ENCODE measurements at regions not wholly inside any gene's neighbourhood (a gene's known extent, or its start where the extent isn't known, plus 50 kb on each side); places are given as distances from the start of the nearest gene placed in this dataset.

DNA sequence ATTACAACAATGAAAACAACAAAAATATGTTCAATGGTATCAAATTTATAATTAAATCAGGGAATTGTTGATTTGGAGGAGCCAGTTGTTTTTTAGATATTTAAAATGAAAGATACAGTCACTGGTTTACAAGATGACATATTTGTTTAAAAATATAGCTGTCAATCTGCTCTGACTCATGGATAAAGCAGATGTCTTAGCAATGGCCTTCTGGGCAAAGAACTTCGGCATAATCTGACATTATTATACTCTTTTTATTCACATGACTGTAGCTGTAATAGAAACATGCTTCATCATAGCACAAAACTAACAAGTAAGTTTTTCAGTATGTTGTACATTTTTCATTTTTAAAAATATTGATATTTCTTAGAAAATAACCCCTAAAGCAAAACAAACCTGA lies 267.4 kb downstream of the CENPW start:
- no peak for DNase-seq (ENCODE audit: low read depth)

DNA sequence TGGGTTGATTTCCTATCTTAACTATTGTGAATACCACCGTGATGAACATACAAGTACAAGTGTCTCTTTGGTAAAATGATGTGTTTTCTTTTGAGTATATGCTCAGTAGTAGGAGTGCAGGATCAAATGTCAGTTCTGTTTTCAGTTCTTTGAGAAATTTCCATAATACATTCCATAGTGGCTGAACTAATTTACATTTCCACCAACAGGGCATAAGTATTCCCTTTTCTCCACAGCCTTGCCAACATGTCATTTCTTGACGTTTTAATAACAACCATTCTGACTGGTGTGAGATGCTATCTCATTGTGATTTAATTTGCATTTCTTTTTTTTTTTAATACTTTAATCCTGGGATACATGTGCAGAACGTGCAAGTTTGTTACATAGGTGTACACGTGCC lies 268.8 kb downstream of the CENPW start:
- DNase-seq (ENCODE audit: low read depth), result no peak

DNA sequence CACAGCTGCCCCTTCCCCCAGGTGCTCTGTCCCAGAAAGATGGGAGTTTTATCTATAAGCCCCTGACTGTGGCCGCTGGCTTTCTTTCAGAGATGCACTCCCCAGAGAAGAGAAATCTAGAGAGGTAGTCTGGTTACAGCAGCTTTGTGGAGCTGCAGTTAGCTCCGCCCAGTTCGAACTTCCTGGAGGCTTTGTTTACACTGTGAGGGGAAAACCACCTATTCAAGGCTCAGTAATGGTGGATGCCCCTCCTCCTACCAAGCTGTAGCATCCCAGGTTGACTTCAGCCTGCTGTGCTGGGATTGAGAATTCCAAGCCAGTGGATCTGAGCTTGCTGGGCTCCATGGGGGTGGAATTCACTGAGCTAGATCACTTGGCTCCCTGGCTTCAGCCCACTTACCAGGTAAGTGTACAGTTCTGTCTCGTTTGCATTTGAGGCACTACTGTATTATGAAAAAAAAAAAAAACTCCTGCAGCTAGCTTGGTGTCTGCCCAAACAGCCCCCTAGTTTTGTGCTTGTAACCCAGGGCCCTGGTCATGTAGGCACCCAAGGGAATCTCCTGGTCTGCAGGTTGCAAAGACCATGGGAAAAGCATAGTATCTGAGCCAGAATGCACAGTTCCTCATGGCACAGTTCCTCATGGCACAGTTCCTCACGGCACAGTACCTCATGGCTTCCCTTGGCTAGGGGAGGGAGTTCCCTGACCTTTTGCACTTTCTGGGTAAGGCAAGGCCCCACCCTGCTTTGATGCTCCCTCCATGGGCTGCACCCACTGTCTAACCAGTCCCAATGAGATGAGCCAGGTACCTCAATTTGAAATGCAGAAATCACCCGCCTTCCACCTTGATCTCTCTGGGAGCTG lies 275.0 kb downstream of the CENPW start:
- no peak for DNase-seq (ENCODE audit: low read depth)

DNA sequence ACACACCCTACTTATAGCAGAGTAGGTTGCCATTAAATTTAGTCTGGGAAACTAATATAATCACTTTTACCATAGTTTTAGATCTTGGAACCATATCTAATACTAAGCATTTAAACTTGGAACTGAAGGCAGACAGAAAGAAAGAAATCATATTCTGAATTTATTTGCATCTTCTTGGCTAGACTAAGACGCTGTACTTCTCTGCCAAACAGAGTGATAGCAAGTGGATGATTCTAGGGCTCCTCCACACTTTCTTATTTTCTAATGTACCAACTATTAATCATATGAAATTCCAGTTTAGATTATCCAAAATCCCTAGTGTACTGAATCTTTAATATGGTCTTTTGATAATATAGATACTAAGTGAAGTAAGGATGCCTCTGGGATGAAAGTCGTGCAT lies 277.0 kb downstream of the CENPW start:
- DNase-seq (ENCODE audit: low read depth), result no peak

DNA sequence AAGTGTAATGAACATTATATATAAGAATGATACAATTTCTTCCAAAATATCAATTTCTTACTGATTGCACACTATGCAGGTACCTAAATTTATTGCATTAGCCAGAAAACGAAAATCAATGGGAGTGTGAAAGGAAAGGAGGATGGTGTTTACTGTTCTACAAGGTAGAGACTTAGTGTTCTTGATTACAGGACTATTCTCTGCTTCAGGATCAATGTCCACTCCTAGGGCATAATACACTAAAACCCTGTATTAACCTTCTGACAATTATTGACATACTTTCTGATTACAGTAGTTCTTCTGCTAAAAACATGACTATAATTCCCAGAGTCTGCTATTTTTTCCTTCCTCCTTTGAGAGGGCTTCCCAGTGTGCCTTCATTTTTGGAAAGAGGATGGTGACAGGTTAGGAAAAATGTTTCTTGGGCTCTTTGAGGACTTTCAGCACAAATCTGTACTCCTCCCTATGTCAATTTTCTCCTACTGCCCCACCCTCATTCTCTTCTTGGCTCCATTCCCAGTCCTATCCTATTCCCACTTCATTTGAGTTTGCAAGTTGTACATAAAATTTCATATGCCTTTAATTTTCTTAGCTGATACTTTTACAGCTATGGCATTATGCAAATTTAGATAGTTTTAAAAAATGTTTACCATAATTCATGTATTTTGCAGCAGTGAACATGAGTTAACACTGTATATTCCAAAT lies 278.9 kb downstream of the CENPW start:
- DNase-seq (ENCODE audit: low read depth), result no peak

DNA sequence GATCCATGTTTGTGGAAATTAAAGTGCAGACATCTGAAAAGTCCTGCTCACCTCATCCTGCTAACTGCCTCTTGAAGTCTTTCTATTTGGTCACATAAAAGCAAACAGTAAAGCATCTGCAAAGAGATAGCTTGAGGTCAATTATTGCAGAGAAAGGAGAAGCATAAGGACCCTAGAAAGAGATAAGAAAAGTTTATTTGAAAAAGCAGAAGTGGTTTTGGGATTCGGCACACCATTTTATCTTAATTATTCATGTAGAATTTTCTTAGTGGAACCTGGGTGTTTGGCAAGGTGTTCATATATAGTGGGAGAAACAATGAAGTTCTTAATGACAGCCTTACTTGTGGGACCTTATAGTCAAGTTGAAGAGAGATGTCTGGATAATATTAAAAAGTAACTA lies 280.8 kb downstream of the CENPW start:
- no peak for DNase-seq (ENCODE audit: low read depth)

DNA sequence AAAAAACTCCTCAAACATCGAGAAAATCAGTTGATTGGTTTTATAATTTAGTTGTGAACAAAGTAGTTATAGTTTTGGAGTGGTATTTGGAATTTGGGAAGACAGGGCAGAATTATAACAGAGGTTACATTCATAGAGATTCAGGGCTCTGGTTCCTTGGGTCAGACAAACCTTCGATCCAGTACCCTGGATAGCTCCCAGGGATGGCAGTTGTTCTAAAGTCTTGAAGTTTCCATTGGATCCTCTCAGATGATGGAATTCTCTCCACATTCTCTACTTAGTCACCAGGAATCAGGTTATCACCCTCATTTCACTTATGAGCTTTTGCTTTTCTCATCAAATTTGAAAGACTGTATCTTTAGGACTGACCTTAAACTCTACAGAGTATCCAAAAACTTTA lies 285.1 kb downstream of the CENPW start:
- DNase-seq (ENCODE audit: low read depth), result no peak

DNA sequence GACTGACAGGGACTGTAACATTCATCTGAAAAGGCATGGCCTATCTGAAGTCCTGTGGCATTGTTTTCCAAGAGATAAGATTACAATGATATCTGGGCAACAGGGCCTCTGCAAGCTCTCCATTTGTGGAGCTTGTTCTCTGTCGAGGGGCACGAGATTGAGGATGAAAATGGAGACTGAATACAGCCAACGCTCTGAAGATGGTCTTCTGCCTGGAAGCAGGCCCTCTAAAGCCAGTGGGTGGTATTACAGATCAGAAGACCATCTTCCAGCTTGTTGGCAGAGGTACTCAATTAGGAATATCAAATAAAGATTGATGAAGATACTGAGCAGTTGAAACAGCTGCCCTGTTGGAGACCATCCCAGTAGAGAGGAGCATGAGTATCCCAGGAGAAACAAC lies 288.2 kb downstream of the CENPW start:
- DNase-seq (ENCODE audit: low read depth), result no peak

DNA sequence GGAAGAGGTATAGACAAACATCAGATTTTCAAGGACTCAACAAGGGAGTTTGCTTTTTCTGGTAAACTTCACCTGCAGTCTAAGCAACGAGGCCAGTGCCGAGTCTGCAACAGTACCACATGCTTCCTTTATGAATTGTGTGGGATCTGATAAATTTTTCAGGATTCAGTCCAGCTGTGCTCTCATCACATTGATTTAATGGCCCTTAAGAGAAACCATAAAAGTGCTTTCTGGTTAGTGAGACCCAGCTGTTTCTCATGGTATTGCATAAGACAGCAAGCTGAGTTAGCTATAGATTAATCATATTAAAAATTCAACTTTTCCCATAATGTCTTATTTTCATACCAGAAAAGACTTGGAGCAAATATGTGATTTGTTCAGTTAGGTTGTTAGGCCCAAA lies 291.4 kb downstream of the CENPW start:
- no peak for DNase-seq (ENCODE audit: low read depth)

DNA sequence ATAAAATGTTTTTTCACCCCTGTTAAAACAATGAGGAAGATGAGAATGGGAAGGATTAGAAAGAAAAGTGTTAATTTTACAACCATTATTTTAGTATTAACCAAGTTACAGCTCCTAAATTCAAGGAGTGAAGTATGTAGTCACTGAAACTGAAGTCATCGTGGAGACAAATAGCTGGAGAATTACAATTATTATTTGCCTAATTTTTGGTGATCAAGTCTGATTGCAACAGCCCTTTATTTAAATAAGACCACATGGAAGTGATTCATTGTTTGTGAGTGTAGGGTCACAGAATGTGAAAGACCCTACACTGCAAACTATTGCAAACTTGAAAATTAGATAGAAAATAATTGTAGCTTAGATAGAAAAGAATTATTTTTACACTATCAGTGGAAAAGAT lies 292.4 kb downstream of the CENPW start:
- no peak for DNase-seq (ENCODE audit: low read depth)

DNA sequence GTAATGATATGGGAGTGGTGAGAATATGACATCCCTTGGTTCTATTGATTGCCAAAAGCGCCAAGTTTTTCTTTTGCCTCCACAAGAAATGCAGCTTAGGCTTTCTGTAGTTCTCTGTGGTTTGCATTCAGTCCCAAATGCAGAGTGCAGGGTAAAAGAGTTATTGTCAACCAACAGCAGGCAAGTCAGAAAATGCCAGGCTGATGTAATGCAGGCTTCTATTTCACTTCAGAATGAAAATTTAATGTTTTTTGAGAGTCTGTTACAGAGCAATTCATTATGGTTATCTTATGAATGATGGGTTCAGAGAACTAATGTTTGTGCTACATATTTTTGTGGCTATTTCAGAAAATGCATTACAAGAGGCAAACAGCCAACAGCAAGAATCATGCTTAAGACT lies 293.5 kb downstream of the CENPW start:
- DNase-seq (ENCODE audit: low read depth), result no peak

DNA sequence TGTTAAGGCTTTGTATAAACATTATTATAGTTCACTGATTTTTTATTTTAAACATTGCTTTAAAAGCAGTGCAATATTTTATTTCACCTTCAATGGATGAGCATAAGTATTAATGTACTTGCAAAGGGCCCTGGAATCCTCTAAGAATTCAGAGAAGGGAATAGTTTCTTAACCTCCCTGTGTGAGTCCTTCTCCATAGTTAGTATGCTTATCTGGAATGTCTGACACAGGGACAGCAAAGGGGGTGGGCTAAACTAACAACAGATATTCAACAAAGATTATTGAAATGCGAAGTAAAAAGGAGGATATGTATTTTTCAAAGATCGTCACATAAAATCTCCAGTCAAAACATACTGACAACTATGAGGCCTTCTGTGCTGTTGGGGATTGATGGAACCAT lies 300.4 kb downstream of the CENPW start:
- DNase-seq (ENCODE audit: low read depth), result no peak

DNA sequence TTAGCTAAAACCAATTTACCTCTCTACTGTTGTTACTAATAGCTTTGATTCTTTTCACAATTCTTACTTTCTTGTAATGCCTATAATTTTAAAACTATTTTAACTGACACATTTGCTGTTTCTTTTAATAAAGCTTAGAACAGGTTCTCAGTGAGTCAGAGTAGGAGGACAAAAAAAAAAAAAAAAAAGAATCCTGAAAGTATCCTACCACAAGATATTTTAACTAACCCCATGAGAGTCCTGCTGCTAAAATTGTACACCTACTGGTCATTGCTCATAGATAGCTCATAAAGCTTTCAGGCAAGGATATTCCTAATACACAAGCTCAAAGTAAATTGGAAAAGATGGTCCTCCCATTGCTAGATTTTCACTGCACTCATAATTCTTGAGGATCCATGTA lies 301.0 kb downstream of the CENPW start:
- DNase-seq (ENCODE audit: low read depth), result no peak

DNA sequence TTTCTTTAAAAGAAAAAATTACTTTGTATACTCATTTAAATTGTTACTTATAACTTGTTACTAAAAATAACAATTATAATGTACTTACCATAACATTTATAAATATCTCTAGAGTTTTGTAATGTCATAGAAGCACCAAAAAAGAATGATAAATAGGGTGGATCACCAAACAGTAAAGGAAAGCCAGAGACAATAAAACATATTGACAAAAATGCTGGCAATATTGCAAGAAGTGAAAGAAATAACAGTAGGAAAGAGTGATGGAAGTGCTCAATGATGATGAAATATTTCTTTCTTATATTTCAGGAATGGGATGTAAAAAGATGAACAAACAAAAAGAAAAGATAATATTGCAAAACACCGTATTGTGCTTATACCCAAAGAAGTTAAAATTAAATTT lies 301.7 kb downstream of the CENPW start:
- DNase-seq (ENCODE audit: low read depth), result no peak

DNA sequence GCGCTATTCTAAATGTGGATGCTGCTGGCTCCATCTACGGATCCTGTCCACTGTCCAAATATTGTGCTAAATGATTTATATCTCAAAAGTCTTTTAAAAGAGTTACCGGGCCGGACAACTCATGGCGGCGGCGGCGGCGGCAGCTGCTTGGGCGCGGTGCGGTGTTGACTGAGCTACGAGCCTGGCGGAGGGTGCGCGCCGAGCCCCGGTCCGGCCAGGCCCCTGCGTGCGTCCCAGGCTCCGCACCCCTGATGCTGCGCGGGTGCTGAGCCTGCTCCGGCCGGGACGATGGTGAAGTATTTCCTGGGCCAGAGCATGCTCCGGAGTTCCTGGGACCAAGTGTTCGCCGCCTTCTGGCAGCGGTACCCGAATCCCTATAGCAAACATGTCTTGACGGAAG lies 303.4 kb downstream of the CENPW start:
- no peak for DNase-seq (ENCODE audit: low read depth)

DNA sequence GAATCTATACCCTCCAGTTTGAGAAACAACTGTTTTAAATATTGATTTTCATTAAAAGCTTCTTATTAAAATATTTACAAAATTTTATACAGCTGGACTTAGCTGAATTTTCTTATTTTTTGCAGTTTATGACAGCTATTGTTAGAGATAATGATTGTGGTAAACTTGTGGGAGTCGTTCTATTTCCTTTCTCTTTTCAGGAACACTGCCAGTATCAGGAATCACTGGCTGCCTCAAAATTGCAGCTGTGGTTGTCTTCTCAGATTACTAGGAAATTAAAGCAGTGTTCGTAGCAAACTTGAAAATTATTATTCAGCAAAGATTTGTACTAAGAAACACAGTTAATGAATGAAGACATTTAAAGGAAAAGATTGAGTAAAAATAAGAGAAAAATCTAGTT lies 311.0 kb downstream of the CENPW start:
- no peak for DNase-seq (ENCODE audit: low read depth)

DNA sequence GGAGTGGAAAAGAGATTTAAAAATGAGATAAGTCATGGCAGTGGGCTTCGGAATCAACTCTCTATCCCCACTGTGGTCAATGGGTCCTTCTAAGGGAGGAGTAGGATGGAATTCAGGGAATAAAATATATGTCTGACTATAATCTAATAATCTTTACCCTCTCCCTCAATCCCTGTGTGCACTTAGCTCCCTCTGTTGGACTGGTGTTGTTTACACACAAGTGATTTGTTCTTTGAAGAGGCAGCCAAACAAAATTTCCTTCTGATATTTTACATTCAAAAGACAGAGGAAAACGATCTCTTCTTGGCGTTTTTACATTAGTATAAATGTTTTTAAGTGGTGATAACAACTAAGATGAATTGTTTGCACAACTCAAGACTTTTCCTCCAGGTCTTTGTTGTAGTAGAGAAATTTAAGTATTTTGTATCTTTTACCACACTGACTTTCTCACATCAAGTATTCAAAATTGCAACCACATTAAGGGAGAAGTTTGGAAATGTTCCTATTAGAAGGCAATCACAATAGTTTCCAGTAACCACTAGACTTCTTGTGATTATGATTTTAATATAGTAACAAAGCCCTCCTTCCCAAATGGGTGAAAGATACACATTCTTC lies 317.8 kb downstream of the CENPW start:
- no peak for DNase-seq (ENCODE audit: low read depth)

DNA sequence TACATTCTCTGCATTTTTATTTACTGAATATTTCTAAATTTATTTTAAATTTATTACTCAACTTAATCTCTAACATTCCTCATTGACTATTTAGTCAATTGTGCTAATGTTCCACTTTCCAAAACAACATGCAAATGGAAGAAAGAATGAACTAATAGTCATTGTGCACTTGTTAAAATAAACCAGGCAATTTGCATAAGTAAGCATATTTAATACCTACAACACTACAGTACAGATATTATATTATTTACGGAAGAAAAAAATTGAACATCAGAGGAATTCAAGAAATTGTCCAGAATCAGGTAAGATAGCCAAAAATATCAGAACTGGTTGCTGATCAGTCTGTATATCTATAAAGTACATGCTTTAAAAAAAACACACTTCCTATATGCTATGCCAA lies 320.5 kb downstream of the CENPW start:
- DNase-seq (ENCODE audit: low read depth), result no peak

DNA sequence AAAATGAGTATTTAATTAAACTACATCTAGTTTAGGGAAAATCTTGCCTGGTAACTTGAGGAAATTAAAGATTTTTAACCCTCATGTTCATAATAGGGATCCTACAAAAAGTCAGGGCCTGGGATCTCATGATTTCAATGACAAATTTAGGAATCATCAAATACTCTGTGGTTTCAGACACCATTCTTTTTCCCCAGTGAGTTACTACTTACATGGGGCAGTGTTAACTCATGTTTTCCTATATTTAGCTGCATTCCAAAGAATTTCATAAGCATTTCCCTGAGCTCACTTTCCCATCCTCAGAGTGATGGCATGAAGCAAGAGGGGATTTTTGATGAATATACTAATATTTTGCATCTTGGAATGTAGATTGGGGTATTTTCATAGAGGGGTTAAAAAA lies 321.7 kb downstream of the CENPW start:
- peak; percentile 67 for DNase-seq (ENCODE audit: low read depth)

DNA sequence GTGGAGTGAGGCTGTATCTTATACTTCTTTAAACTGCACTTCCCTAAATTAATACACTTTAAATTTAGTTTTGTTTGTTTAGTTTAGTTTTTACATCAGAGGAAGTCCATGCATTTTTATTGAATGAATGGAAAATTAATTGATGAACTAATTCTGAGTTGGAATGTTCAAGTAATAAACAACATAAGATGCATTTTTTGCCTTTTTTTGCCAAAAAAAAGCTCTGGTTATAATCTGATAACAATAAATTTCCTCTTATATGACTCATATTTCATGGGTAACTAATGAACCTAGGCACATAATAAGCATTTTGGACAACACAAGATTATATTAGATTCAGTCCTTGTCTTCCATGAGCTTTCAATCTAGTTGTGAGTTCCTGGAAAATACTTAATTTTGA lies 323.1 kb downstream of the CENPW start:
- DNase-seq (ENCODE audit: low read depth), result no peak

DNA sequence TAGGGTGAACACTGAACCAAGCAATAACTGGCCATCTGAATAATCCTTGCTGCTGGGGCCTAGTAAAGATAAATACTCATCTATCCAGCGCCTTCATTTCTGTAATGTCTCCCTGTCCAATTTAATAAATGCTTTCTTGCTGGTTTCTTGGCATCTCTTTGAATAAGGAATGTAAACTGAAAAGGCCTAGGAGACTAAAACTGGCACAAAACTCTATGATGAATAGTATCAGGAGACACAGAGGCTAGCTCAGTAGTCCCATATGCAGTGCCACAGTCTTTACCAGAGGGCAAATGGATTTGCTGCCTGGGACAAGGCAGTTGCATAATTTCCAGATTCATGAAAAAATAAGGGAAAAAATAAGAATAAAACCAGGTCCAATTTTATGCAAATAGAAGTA lies 324.4 kb downstream of the CENPW start:
- DNase-seq (ENCODE audit: low read depth), result peak; percentile 37

DNA sequence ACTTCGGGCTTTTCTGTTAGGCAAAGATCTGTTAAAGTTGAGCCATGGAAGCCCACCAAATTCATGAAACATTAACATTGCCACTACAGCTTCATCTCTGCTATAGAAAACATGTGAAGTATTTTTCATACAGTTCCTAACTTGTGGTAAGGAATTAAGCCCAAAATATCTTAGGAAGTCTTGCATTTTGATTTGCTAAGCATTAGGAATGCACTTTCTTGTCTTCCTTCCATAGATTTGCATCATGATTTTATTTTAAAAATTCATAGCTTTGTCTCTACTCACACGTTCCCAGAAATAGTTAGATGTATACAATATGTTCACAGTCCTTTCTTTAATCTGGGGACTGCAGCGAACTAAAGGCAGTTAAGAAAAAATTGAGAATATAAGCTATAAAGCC lies 325.6 kb downstream of the CENPW start:
- no peak for DNase-seq (ENCODE audit: low read depth)

DNA sequence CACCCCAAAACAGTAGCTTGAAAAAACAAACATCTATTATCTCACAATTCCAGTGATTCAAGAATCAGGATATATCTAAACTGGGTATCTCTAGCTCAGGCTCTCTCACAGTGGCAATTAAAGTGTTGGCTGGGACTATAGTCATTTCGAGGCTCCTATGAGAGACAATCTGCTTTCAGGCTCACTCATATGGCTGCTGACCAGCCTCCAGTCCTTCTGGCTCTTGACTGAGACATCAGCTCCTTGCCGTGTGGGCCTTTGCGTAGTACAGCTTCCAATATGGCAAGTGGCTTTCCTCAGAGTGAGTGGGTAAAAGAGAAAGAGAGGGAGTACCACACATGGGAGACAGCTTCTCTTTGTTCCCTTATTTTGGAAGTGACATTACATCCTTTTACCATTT lies 327.2 kb downstream of the CENPW start:
- DNase-seq (ENCODE audit: low read depth), result no peak
